Activated CD4-positive, alpha-beta T cell treated with anti-CD3 and anti-CD28 coated beads, Interleukin-2, Interleukin-6, amounts not matched to agents 100 ng/mL and 50 ng/mL, durations not matched to agents 16 hours and 8 hours (primary cell): ENCODE measurements at regions not wholly inside any gene's neighbourhood (a gene's known extent, or its start where the extent isn't known, plus 50 kb on each side); places are given as distances from the start of the nearest gene placed in this dataset.

Source experiments
- DNase-seq: peaks from one replicate; pipeline ENCODE4 v3.0.0-alpha.2; 2020

GRCh38 chr5:171659896-171660295, 125.7 kb upstream of the SMIM23 start:
- no peak for DNase-seq

DNA sequence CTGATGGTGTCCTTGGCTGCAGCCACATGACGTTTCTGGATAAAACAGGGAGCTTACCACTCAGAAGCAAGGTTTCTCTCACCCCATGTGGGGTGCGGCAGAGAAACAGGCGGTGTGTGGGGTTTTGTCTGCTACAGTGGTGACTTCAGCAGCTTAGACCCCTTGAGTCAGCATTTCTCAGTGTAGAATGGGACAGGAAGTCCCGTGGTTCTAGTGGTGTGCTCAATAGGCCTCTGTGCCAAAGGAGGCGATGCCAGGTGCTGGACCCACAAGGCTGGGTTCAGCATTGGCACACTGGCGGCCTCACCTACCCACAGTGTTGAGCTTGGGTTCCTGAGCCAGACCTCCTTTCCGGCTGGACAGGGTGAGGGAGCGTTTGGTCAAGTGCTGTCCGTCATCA, 125.2 kb upstream of the SMIM23 start:
- no peak for DNase-seq

GRCh38 chr5:171661143-171661542, 124.5 kb upstream of the SMIM23 start:
- no peak for DNase-seq

GRCh38 chr5:171663311-171664085, 122.1 kb upstream of the SMIM23 start:
- DNase-seq: no peak

GRCh38 chr5:171664489-171664888, 121.1 kb upstream of the SMIM23 start:
- no peak for DNase-seq

DNA sequence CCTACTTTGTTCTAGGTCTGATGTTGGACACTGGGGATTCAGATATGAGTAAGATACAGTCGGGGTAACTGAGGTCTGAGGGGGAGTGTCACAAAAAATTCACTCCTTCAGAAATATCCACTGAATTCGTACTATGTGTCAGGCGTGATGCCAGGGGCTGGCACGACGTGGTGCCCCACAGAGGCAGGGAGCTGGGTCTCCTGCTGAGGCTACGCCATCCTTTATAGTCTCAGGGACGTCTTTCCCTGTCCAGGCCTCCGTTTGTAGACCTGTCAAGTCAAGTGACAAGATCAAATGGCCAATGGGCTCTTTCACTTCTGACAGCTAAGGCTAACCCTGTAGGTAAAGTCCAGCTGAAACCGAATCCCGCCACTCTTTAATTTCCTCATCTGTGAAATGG, 118.8 kb upstream of the SMIM23 start:
- no peak for DNase-seq

GRCh38 chr5:171667341-171668096, 118.1 kb upstream of the SMIM23 start:
- DNase-seq: no peak

DNA sequence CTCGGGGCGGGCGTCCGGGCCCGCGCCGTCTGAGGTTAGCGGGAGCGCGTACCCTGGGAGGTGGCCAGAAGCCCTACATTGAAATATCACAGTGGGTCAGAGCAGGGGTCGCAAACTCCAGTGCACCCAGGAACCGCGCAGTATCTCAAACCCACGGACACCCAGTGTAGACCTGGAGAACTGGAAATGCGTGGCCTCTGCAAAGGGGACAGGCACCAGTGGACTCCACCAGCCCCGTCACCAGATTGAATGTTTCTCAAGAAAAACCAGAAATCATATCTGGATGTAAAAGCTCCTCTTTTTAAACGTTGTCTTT, 117.6 kb upstream of the SMIM23 start:
- DNase-seq: no peak

DNA sequence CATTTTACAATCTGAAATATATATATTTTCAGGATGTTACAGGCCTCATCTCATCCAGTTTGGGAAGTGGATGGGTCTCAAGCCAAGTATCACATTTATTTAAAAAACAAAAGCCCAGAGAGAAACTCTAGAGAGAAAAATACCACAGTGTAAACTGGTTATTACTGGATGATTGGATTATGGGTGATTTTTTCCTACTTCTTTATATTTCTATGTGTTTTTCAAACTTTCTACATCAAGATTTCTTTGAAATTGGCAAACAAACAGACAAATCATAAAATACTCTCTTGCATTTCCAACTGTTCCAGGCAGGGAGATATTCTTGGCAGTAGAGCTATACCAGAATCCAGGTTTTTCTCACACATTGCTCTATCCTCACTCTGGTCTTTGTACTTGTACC, 116.0 kb upstream of the SMIM23 start:
- DNase-seq: no peak

DNA sequence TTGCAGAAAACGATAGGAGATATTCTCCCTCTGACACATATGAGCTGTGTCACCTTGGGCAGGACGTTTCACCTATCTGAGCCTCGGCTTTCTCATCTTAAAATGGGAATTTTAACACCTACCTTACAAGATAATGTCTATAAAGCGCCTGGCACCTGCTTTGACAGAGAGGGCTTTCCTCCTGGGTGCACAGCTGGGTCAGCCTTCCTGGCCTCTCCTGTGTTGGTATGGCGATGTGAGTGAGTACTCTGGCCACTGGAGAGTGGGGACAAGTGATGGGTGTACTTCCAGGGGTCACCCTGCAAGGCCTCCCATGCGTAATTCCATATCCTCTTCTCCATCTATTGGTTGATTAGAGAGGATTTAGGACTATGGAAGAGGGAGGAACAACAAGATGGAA, 113.1 kb upstream of the SMIM23 start:
- DNase-seq: no peak

- no peak for DNase-seq
These were observed 112.3 kb upstream of the SMIM23 start for GRCh38 chr5:171673328-171673727.

GRCh38 chr5:171673840-171674239, 111.8 kb upstream of the SMIM23 start:
- DNase-seq: no peak

DNA sequence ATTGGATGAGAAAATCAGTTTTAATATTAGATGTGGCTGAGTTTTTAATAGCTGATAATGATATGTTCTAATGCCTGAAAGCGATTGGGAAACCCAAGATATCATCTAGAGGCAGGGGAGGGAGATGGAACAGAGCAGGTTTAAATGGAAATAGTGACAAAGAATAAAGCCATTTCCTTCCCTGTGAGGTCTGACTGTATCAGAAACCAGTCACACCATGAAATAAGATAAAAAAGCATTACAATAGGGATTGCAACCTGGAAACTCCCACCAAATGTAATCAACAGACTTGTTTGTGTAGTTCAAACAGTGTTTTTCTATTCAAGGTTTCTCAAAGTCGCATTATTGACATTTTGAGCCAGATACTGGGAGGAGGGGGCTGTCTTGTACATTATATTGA, 110.1 kb upstream of the SMIM23 start:
- DNase-seq: no peak

GRCh38 chr5:171676286-171676944, 109.2 kb upstream of the SMIM23 start:
- no peak for DNase-seq

DNA sequence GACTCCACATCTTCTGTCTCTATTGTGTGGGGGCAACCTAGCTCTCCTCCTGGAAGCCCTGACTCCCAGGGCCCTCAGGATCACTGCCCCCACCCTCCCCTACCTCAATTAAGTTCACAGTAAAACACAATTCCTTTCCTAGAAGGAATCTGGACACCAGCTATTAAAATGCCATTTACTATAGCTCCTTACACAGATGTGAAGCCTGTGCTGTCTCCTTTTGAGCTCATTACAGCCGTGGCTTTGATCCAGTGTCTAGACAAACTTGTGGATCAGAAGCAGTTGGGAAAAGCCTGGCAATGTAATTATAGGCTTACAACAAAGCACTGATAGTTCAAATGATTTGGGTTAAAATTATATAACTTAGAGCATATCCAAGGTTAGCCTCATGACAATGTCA, 107.0 kb upstream of the SMIM23 start:
- no peak for DNase-seq

DNA sequence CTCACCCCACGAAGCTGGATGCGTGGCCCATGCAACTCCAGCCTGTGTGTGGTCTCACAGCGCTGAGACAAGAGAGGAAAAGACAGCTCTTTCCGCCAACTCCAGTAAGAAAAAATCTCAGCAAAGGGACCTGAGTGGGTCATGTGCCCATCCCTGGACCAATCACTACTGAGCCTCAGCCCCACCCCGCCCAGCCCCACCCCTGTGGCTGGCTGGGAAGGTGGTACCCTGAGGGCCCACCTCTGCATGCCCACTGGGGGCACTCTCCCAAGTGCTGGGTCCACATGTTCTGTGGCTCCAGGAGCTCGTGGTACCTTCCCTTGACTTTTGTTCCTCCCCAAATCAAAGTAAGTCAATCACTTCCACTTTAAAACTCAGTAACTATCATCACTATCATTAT, 105.1 kb upstream of the SMIM23 start:
- no peak for DNase-seq

DNA sequence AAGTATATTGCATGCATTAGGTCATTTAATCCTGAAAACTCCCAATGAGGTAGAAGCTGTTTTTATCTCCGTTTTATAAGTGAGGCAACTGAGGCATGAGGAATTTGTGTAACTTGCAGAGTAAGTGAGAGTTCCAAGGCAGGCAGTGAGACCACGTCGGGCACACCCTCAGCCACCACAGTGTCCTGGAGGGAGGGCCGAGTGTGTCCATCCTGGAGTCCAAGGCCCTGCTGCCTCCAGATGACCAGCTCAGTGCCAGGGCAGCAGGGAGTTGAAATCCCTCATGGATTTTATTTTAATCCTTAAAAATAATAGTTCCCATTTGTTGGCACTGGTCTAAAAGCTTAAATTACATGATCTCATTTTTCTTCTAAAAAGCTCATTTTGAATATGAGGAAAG, 104.6 kb upstream of the SMIM23 start:
- DNase-seq: no peak

DNA sequence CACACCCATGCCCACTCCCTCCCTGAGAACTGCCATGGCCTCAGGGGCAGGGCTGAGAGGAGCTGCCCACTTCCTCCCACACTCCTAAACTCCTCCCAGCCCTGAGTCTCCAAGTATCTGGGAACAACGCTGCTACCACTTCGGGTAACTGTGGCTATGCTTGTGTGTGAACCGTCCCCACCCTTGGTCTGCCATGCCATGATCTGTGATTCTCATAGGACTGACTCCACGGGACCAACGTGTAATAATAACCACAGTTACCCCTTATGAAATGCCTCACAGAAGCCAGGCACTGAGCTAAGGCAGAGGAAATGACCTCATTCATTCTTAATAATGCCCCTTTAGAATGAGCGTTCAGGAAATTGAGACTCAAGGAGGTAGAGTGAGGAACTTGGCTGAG, 103.9 kb upstream of the SMIM23 start:
- DNase-seq: no peak

DNA sequence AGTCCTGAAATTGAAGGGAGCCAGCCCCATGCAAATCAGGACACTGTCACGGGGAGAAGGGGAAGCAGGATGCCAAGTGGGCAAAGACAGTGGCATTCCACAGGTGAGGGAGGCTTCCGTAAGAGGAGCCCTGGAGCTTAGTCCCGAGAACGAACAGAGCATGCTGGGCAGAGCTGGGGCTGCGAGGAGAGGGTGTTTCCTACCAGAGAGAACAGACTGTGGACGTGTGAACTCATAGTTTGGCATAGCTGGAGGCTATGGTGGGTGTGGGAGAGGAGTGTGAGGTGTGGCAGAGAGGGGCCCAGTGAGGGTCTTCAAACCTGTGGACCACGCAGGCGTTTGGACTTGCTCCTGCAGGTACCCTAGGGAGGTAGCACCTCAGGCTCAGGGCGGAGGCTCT, 102.8 kb upstream of the SMIM23 start:
- DNase-seq: no peak

DNA sequence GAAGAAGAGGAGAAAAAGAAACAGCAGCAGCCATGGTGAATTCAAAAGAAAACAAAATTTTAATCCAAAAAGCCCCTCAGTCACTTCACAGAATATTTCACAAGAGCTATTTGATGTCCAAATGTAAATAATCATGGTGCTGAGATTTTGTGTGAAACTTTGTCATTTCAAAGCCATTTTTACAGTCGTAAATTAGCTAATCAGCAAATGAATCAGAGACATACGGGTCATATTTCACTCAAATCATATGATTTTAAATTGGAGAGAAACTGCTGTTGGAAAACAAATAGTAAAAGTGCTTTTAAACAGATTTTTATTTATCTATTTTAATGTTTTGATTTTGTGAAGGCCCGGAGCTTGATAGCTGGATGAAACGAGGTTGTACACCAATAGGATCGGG, 101.4 kb upstream of the SMIM23 start:
- DNase-seq: no peak

DNA sequence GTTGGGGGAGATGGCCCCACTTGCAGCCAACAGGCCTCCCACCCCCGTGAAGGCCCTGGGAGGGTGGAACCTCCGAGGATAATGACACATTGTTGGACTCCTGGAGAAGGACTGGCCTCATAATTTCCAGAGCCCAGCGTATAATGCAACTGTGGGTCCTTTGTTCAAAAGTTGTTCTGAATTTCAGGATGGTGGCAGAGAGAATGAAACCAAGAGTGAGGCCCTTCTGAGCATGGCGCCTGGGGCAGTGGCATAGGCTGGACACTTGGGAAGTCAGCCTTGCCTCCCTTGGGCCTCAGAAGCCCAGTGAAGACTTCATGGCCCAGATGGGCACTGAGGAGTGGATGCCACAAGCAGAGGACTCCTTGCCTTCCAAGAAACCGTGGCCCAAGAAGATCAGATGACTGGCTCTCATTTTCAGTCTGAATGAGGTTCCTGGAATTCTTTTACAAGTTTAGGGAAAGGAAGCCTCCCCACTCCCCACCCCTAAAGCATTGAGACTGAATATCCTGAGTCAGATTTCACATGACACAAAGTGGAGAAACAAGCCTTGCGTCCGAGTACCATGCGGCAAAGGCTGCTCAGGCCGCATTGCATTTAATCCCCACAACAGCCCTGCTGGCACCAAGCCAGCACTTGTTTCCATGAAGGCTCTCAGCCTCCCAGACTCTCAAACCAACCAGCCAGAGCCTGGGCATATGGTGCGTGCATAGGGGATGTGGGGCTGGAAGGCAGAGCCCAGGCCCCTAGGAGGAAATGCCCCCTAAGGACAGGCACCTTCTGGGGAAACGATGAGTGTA, 96.7 kb upstream of the SMIM23 start:
- no peak for DNase-seq

- DNase-seq: no peak
These were observed 95.7 kb upstream of the SMIM23 start for GRCh38 chr5:171689853-171690417.

- no peak for DNase-seq
These were observed 93.5 kb upstream of the SMIM23 start for GRCh38 chr5:171692107-171692506.
